ENCODE measurements at regions not wholly inside any gene's neighbourhood (a gene's known extent, or its start where the extent isn't known, plus 50 kb on each side); places are given as distances from the start of the nearest gene placed in this dataset.

GRCh38 chr21:36540700-36541099, 60.8 kb upstream of the CLDN14 start:
- TF ChIP-seq CTCF (conservative IDR thresholded peaks at IDR 0.05; ENCODE audit: low read length) (no peak), EZH2phosphoT487 (IDR thresholded peaks at IDR 0.05; ENCODE audit: borderline replicate concordance) (no peak)
